ENCODE measurements at regions not wholly inside any gene's neighbourhood (a gene's known extent, or its start where the extent isn't known, plus 50 kb on each side); places are given as distances from the start of the nearest gene placed in this dataset.

- Mint-ChIP-seq H3K4me3 (no peak overlapping the region), H3K36me3 (ENCODE audit: low read depth) (peaks cover 10% of the 10 kb centered on the region), H3K4me1 (peaks cover 26% of the 10 kb centered on the region), H3K27ac (no peak overlapping the region), H3K27me3 (ENCODE audit: low read depth, poor library complexity) (peaks cover 3% of the 10 kb centered on the region), H3K9me3 (peaks cover 41% of the 10 kb centered on the region)
- TF ChIP-seq CTCF (IDR thresholded peaks at IDR 0.05) = no peak
- no peak for DNase-seq
Observed at GRCh38 chr9:75653750-75654149, 236.7 kb upstream of the PCSK5 start.

DNA sequence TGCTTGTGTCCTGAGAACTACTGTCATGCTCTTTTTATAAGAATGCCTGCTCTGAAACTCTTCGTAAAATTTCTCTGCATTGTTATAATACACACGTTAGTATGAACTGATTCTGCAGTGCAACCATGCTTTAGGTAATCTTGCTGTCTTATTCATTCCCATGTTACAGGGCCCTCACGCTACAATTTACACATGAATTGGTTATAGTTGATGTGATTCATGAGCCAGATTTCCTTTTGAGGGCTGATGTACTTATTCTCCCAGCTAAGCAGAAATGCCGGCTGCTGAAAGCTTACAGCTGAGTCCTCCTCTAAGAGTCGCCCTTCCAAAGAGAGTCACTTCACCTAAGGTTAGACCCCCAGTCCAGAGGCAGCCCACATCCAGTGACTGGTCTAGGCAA, 233.5 kb upstream of the PCSK5 start:
- peaks cover 30% of the 10 kb centered on the region for H3K9me3 Mint-ChIP-seq
- peaks cover 29% of the 10 kb centered on the region for H3K4me1 Mint-ChIP-seq
- no peak for DNase-seq

DNA sequence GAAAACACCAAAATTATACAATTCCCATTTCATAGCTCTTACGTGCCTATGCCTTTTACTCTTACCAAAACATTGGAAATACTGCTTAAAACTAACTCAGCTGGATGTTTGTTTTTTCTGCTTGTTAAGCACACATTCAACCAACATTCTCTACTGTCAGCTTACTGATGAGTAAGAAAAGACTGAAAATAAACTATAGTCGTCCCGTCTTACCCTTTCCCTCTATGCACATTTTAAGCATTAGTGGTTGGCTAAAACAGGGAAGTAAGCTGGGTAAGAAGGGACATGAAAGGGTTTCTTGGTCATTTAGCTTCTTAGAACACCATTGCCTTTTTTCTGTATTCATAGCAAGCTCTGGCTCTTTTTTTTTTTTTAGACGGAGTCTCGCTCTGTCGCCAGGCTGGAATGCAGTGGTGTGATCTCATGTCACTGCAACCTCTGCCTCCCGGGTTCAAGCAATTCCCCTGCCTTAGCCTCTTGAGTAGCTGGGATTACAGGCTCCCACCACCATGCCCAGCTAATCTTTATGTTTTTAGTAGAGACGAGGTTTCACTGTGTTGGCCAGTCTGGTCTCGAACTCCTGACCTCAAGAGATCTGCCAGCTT, 232.1 kb upstream of the PCSK5 start:
- no peak overlapping the region for H3K4me3 Mint-ChIP-seq

More for the DNA sequence above, 233.5 kb upstream of the PCSK5 start:
- no peak for TF ChIP-seq CTCF (IDR thresholded peaks at IDR 0.05)
- no peak overlapping the region for H3K4me3 Mint-ChIP-seq
- H3K36me3 Mint-ChIP-seq (ENCODE audit: low read depth) = peaks cover 5% of the 10 kb centered on the region
- H3K27ac Mint-ChIP-seq = no peak overlapping the region
- H3K27me3 Mint-ChIP-seq (ENCODE audit: low read depth, poor library complexity) = no peaks in the 10 kb centered on the region

DNA sequence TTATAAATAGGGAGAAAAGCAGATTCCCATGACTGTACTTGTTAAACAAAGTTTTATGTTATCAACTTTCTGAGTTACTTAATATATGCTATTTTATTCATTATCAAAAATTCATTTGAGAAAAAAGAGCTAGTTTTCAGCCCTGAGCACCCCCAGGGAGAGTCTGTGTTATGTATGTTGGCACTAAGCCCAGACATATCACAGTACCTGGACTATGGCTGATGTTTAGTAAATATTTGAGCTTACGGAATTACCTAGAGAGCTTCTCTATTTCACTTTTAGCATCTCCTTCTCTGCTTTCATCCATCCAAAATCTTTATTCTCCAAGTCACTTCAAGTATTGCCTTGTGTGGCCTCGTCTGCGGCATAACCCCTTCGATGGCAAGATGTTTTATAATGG, 225.9 kb upstream of the PCSK5 start:
- TF ChIP-seq CTCF (IDR thresholded peaks at IDR 0.05) = no peak
- Mint-ChIP-seq H3K36me3 (ENCODE audit: low read depth) (peaks cover 3% of the 10 kb centered on the region), H3K27me3 (ENCODE audit: low read depth, poor library complexity) (peaks cover 7% of the 10 kb centered on the region), H3K9me3 (peaks cover 16% of the 10 kb centered on the region), H3K4me3 (no peak overlapping the region), H3K27ac (no peak overlapping the region), H3K4me1 (peaks cover 60% of the 10 kb centered on the region)
- no peak for DNase-seq

More for the DNA sequence above, 232.1 kb upstream of the PCSK5 start:
- no peak for DNase-seq
- Mint-ChIP-seq H3K4me1 (peaks cover 36% of the 10 kb centered on the region), H3K9me3 (peaks cover 36% of the 10 kb centered on the region), H3K27me3 (ENCODE audit: low read depth, poor library complexity) (no peaks in the 10 kb centered on the region), H3K27ac (peak overlapping the region; percentile 39), H3K36me3 (ENCODE audit: low read depth) (peaks cover 5% of the 10 kb centered on the region)
- no peak for TF ChIP-seq CTCF (IDR thresholded peaks at IDR 0.05)

DNA sequence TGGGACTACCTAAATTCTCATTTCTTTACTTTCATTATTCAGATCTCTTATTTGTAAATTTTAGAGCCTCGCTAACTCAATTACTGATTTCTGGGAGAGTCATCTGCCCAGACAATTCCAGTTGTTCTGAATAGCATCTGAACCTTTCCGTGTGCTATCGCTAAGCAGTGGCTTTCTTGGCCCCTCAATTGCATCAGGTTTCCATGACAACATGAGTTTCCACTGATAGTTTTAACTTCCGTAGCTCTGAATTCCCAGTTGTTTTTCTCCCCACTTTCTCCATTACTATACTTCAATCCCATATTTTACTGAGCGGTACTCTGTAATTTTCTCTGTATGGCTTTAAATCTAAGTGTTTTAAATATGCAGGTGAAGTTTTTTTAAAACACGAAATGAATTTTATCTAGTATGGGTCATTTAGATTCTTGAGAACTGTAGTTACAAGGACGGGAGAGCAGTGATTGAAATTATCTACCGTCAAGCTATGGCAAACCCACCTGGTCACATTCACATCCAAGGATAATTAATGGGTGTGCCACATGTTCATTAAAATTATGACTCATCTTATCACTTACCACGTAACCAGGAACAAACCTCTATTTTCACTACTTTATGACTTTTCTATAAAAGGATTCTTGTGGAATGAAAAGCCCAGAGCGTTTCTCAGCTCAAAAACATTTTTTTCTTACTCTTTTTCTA, 223.5 kb upstream of the PCSK5 start:
- Mint-ChIP-seq H3K27ac (peak overlapping the region; percentile 11), H3K4me1 (peaks cover 79% of the 10 kb centered on the region), H3K9me3 (peaks cover 9% of the 10 kb centered on the region), H3K4me3 (peak overlapping the region; percentile 23), H3K36me3 (ENCODE audit: low read depth) (no peaks in the 10 kb centered on the region), H3K27me3 (ENCODE audit: low read depth, poor library complexity) (peaks cover 7% of the 10 kb centered on the region)
- no peak for DNase-seq
- no peak for TF ChIP-seq CTCF (IDR thresholded peaks at IDR 0.05)

- Mint-ChIP-seq H3K4me1 (peaks cover 80% of the 10 kb centered on the region), H3K9me3 (peaks cover 20% of the 10 kb centered on the region), H3K27ac (peak overlapping the region; percentile 41), H3K4me3 (no peak overlapping the region), H3K36me3 (ENCODE audit: low read depth) (peaks cover 14% of the 10 kb centered on the region), H3K27me3 (ENCODE audit: low read depth, poor library complexity) (peaks cover 7% of the 10 kb centered on the region)
- no peak for DNase-seq
- no peak for TF ChIP-seq CTCF (IDR thresholded peaks at IDR 0.05)
Observed at GRCh38 chr9:75669721-75670120, 220.8 kb upstream of the PCSK5 start.

Measured in nephron progenitor cell (in vitro differentiated cells).